ENCODE measurements at regions not wholly inside any gene's neighbourhood (a gene's known extent, or its start where the extent isn't known, plus 50 kb on each side); places are given as distances from the start of the nearest gene placed in this dataset.
"Not testable (repeated sequence)": the region's sequence is repeated elsewhere in the genome, so short reads cannot be mapped to it uniquely, and the experiment has no call there.

DNA sequence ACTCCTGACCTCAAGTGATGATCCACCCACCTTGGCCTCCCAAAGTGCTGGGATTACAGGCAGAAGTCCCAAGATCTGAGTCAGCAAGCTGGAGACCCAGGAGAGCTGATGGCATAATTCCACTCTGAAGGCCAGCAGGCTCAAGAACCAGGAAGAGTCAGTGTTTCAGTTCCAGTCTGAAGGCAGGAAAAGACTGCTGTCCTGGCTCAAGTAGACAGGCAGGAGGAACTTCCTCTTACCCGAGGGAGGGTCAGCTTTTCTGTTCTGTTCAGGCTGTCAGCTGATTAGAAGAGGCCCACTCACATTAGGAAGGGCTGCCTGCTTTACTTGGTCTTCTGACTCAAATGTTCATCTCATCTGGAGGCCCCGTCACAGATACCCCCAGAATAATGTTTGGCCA is 206.0 kb upstream of the MYL2 start:
- TF ChIP-seq, protein P1, sequence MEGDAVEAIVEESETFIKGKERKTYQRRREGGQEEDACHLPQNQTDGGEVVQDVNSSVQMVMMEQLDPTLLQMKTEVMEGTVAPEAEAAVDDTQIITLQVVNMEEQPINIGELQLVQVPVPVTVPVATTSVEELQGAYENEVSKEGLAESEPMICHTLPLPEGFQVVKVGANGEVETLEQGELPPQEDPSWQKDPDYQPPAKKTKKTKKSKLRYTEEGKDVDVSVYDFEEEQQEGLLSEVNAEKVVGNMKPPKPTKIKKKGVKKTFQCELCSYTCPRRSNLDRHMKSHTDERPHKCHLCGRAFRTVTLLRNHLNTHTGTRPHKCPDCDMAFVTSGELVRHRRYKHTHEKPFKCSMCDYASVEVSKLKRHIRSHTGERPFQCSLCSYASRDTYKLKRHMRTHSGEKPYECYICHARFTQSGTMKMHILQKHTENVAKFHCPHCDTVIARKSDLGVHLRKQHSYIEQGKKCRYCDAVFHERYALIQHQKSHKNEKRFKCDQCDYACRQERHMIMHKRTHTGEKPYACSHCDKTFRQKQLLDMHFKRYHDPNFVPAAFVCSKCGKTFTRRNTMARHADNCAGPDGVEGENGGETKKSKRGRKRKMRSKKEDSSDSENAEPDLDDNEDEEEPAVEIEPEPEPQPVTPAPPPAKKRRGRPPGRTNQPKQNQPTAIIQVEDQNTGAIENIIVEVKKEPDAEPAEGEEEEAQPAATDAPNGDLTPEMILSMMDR (IDR thresholded peaks at IDR 0.05; ENCODE audit: borderline replicate concordance, control extremely low read depth, extremely low read depth, insufficient read depth, missing control alignments), result no peak
- in situ Hi-C loops (cut with MboI; ENCODE audit: low sequenced_read_pairs, unreplicated experiment), result no loop called here
- no peak for DNase-seq (ENCODE audit: low spot score)

DNA sequence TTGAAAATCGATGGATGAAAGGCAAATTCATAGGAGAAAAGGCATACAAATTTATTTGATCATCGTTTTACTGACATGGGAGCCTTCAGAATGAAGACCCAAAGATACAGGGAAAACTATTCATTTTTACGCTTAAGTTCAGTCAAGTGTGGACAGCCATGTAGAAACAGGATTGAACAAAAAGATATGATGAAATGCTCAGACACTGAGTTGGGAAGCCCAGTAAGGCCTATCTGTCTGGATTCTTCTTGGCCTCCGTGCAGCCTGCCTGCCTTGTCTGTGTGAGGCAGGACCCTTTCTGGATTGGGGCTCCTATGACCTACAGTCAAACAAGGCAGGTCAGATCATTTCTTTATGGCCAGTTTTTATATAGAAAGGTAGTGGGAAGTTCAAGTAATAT is 203.8 kb upstream of the MYL2 start:
- no peak for DNase-seq (ENCODE audit: low spot score)
- TF ChIP-seq, protein P1 (IDR thresholded peaks at IDR 0.05; ENCODE audit: borderline replicate concordance, control extremely low read depth, extremely low read depth, insufficient read depth, missing control alignments), result no peak
- in situ Hi-C loops (cut with MboI; ENCODE audit: low sequenced_read_pairs, unreplicated experiment), result no loop called here

DNA sequence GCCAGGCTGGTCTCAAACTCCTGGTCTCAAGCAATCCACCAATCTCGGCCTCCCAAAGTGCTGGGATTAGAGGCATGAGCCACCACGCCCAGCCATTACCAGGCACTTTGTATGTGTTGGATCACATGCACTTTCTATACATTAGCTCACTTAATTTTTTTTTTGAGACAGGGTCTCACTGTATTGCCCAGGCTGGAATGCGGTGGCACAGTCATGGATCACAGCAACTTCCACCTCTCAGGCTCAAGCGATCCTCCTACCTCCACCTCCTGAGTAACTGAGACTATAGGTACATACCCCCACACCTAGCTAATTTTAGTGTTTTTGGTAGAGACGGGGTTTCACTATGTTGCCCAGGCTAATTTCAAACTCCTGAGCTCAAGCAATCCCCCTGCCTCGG is 203.0 kb upstream of the MYL2 start:
- TF ChIP-seq, protein P1 (IDR thresholded peaks at IDR 0.05; ENCODE audit: borderline replicate concordance, control extremely low read depth, extremely low read depth, insufficient read depth, missing control alignments), result no peak
- in situ Hi-C loops (cut with MboI; ENCODE audit: low sequenced_read_pairs, unreplicated experiment), result no loop called here

DNA sequence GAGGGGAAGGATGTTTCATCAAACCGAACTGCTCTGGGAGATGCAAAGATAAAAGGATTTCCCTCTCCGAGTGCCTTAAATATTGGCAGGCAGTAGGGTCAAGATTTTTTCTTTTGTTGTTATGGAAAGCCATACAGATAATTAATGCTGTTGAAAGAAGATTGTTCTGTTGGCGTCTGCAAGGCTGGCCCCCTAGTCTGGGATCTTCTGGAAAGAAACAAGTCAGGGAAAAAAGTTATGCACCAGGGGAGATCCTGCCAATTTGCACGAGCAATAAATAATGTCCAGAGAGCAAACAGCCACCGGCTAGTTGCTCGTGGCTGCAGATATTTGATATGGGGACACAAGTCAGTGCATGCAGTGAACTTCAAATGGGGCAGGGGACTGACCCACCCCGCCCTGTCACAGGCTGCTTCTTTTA is 202.1 kb upstream of the MYL2 start:
- no peak for DNase-seq (ENCODE audit: low spot score)
- in situ Hi-C loops (cut with MboI; ENCODE audit: low sequenced_read_pairs, unreplicated experiment), result no loop called here
- TF ChIP-seq, protein P1 (IDR thresholded peaks at IDR 0.05; ENCODE audit: borderline replicate concordance, control extremely low read depth, extremely low read depth, insufficient read depth, missing control alignments), result no peak

More for the DNA sequence above, 203.0 kb upstream of the MYL2 start:
- no peak for DNase-seq (ENCODE audit: low spot score)

DNA sequence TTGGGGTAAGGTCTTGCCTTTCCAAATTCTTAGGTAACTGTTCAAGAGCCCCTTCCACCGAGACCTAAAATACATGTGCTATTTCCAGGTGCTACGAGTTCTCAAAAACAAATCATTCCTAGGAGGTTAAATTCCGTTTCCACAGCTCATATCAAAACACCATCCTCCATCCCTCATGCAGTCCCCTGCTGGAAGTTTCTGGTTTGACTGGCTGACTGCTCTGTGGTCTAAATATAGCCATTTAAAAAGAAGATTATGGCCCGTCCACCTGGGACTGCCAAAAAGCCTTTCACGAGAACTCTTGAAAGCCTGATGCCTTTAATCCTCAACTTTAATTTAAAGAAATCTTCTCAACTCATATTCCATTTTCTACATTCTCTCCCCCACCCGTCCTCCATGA is 201.5 kb upstream of the MYL2 start:
- TF ChIP-seq, protein P1 (IDR thresholded peaks at IDR 0.05; ENCODE audit: borderline replicate concordance, control extremely low read depth, extremely low read depth, insufficient read depth, missing control alignments), result no peak
- no peak for DNase-seq (ENCODE audit: low spot score)
- in situ Hi-C loops (cut with MboI; ENCODE audit: low sequenced_read_pairs, unreplicated experiment), result no loop called here

DNA sequence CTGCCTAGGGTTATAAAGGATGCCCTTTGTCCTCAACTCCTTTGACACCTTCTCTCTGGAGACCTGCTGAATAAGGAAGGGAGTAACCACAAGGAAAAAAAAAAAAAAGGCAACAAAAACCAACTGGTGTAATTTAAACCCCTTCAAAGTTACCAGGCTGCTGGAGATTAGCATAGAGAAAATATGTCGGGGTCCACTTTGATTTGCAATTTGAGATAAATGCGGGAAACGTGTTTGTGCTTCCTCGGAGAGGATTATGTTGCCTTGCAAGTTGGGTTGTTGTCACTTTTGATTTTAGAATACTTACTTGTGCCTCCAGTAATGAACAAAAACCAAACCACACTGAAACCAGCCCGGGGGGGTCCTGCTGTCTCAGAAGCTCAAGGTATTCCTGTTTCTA is 200.2 kb upstream of the MYL2 start:
- DNase-seq (ENCODE audit: low spot score), result no peak
- in situ Hi-C loops (cut with MboI; ENCODE audit: low sequenced_read_pairs, unreplicated experiment), result no loop called here
- TF ChIP-seq, protein P1 (IDR thresholded peaks at IDR 0.05; ENCODE audit: borderline replicate concordance, control extremely low read depth, extremely low read depth, insufficient read depth, missing control alignments), result no peak

DNA sequence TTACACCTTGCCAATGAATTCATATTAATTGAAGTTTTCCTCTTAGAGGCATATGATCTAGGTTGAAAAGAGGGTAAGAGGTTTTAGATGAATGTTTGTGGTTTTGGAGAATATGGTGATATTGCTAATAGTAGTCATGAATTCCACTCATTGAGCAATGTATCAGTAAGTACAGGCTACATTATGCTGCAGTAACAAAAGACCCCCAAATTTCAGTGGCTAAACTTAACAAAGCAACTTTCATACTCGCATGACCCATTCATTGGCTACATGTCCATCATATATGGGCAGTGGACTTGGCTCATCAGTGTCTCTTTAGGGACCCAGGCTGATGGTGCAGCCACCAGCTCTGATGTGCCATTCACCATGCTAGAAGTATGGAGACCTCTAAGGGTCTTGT is 196.6 kb upstream of the MYL2 start:
- TF ChIP-seq, protein P1 (IDR thresholded peaks at IDR 0.05; ENCODE audit: borderline replicate concordance, control extremely low read depth, extremely low read depth, insufficient read depth, missing control alignments), result no peak
- no peak for DNase-seq (ENCODE audit: low spot score)
- in situ Hi-C loops (cut with MboI; ENCODE audit: low sequenced_read_pairs, unreplicated experiment), result no loop called here

DNA sequence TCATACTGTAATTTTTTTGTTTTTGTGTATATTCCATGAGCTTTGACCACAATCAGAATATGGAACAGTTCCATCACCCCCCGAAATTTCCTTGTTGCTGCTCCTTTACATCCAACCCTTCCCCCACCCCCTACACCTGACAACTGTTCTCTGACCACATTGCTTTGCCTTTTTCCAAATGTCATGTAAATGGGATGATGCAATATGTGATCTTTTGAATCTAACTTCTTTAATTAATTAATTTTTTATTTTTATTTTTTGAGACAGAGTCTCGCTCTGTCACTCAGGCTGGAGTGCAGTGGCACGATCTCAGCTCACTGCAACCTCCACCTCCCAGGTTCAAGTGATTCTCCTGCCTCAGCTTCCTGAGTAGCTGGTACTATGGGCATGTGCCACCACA is 192.9 kb upstream of the MYL2 start:
- in situ Hi-C loops (cut with MboI; ENCODE audit: low sequenced_read_pairs, unreplicated experiment), result not testable (repeated sequence)

More for the DNA sequence above, 192.9 kb upstream of the MYL2 start:
- DNase-seq (ENCODE audit: low spot score), result not testable (repeated sequence)

Data from GM13976 (cell line).